ENCODE measurements at regions not wholly inside any gene's neighbourhood (a gene's known extent, or its start where the extent isn't known, plus 50 kb on each side); places are given as distances from the start of the nearest gene placed in this dataset.

GRCh38 chr4:61011051-61011450, 189.1 kb upstream of the ADGRL3 start:
- no peak for TF ChIP-seq NFIC (IDR thresholded peaks at IDR 0.05)
- no peak for TF ChIP-seq TAF1 (IDR thresholded peaks at IDR 0.05; ENCODE audit: low read depth)
- no peak for TF ChIP-seq MAX (IDR thresholded peaks at IDR 0.05)
- no peak for TF ChIP-seq EGR1 (IDR thresholded peaks at IDR 0.05)
- no peak for TF ChIP-seq REST (IDR thresholded peaks at IDR 0.05; ENCODE audit: low read depth)
- no peak for TF ChIP-seq CREB1 (IDR thresholded peaks at IDR 0.05; ENCODE audit: low read depth)
- no peak for TF ChIP-seq EP300 (IDR thresholded peaks at IDR 0.05; ENCODE audit: borderline replicate concordance)
- no peak for TF ChIP-seq ZBTB7A (IDR thresholded peaks at IDR 0.05; ENCODE audit: low read depth)
- TF ChIP-seq TCF12 (IDR thresholded peaks at IDR 0.05; ENCODE audit: low read depth) = no peak
- TF ChIP-seq RAD21 (IDR thresholded peaks at IDR 0.05; ENCODE audit: low read depth) = no peak
- TF ChIP-seq CEBPB (IDR thresholded peaks at IDR 0.05) = no peak
- TF ChIP-seq TEAD4 (IDR thresholded peaks at IDR 0.05) = no peak
- TF ChIP-seq, protein P1, sequence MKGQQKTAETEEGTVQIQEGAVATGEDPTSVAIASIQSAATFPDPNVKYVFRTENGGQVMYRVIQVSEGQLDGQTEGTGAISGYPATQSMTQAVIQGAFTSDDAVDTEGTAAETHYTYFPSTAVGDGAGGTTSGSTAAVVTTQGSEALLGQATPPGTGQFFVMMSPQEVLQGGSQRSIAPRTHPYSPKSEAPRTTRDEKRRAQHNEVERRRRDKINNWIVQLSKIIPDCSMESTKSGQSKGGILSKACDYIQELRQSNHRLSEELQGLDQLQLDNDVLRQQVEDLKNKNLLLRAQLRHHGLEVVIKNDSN (IDR thresholded peaks at IDR 0.05) = no peak
- no peak for TF ChIP-seq YY1 (IDR thresholded peaks at IDR 0.05; ENCODE audit: low read depth)
- no peak for TF ChIP-seq FOXM1 (IDR thresholded peaks at IDR 0.05; ENCODE audit: borderline replicate concordance, low read depth)

GRCh38 chr4:61024610-61025009, 175.5 kb upstream of the ADGRL3 start:
- TF ChIP-seq EGR1 (IDR thresholded peaks at IDR 0.05) (no peak), FOXM1 (IDR thresholded peaks at IDR 0.05; ENCODE audit: borderline replicate concordance, low read depth) (no peak), TCF12 (IDR thresholded peaks at IDR 0.05; ENCODE audit: low read depth) (no peak), YY1 (IDR thresholded peaks at IDR 0.05; ENCODE audit: low read depth) (no peak), REST (IDR thresholded peaks at IDR 0.05; ENCODE audit: low read depth) (no peak), ZBTB7A (IDR thresholded peaks at IDR 0.05; ENCODE audit: low read depth) (no peak), RAD21 (IDR thresholded peaks at IDR 0.05; ENCODE audit: low read depth) (no peak), NFIC (IDR thresholded peaks at IDR 0.05) (no peak), CEBPB (IDR thresholded peaks at IDR 0.05) (no peak), MAX (IDR thresholded peaks at IDR 0.05) (no peak), EP300 (IDR thresholded peaks at IDR 0.05; ENCODE audit: borderline replicate concordance) (no peak), TAF1 (IDR thresholded peaks at IDR 0.05; ENCODE audit: low read depth) (no peak), TEAD4 (IDR thresholded peaks at IDR 0.05) (no peak), CREB1 (IDR thresholded peaks at IDR 0.05; ENCODE audit: low read depth) (no peak)
- TF ChIP-seq, protein P1 (IDR thresholded peaks at IDR 0.05) = no peak

GRCh38 chr4:61027939-61028338, 172.2 kb upstream of the ADGRL3 start:
- TF ChIP-seq NFIC (IDR thresholded peaks at IDR 0.05) (no peak), TCF12 (IDR thresholded peaks at IDR 0.05; ENCODE audit: low read depth) (no peak), FOXM1 (IDR thresholded peaks at IDR 0.05; ENCODE audit: borderline replicate concordance, low read depth) (no peak), CREB1 (IDR thresholded peaks at IDR 0.05; ENCODE audit: low read depth) (no peak), TEAD4 (IDR thresholded peaks at IDR 0.05) (no peak), ZBTB7A (IDR thresholded peaks at IDR 0.05; ENCODE audit: low read depth) (no peak), REST (IDR thresholded peaks at IDR 0.05; ENCODE audit: low read depth) (no peak), TAF1 (IDR thresholded peaks at IDR 0.05; ENCODE audit: low read depth) (no peak), RAD21 (IDR thresholded peaks at IDR 0.05; ENCODE audit: low read depth) (no peak), EP300 (IDR thresholded peaks at IDR 0.05; ENCODE audit: borderline replicate concordance) (no peak)
- TF ChIP-seq, protein P1 (IDR thresholded peaks at IDR 0.05) = no peak

Measured in Ishikawa (cell line).